Stimulated activated naive CD8-positive, alpha-beta T cell treated with anti-CD3 and anti-CD28 coated beads, Interleukin-15, Interleukin-2, amounts not matched to agents 100 ng/mL and 50 ng/mL, for 24 hours (primary cell): ENCODE measurements at regions not wholly inside any gene's neighbourhood (a gene's known extent, or its start where the extent isn't known, plus 50 kb on each side); places are given as distances from the start of the nearest gene placed in this dataset.
A peak's percentile ranks its signal among the peaks of the same experiment; 100 is the strongest.

Experiments used
- H3K27ac Mint-ChIP-seq: one replicate; pipeline ENCODE4 v1.8.0; 2021; ENCODE audit warnings: mild to moderate bottlenecking, mixed read lengths
- H3K27me3 Mint-ChIP-seq: one replicate; pipeline ENCODE4 v1.8.0; 2021; ENCODE audit warnings: mixed read lengths
- H3K36me3 Mint-ChIP-seq: one replicate; pipeline ENCODE4 v1.8.0; 2021; ENCODE audit warnings: low read depth, mixed read lengths
- H3K4me1 Mint-ChIP-seq: one replicate; pipeline ENCODE4 v1.8.0; 2021; ENCODE audit warnings: low read depth, mixed read lengths
- H3K4me3 Mint-ChIP-seq: one replicate; pipeline ENCODE4 v1.8.0; 2021; ENCODE audit warnings: mild to moderate bottlenecking, mixed read lengths
- H3K9me3 Mint-ChIP-seq: one replicate; pipeline ENCODE4 v1.8.0; 2021; ENCODE audit warnings: mixed read lengths

GRCh38 chr3:18880691-18881090, 267.6 kb upstream of the KCNH8 start:
- no peaks in the 10 kb centered on the region for H3K27me3 Mint-ChIP-seq
- no peaks in the 10 kb centered on the region for H3K4me1 Mint-ChIP-seq
- no peaks in the 10 kb centered on the region for H3K9me3 Mint-ChIP-seq
- H3K36me3 Mint-ChIP-seq: no peaks in the 10 kb centered on the region
- H3K27ac Mint-ChIP-seq: no peak overlapping the region
- H3K4me3 Mint-ChIP-seq: no peak overlapping the region

GRCh38 chr3:18872466-18872865, 275.8 kb upstream of the KCNH8 start:
- Mint-ChIP-seq H3K4me1 (peaks cover 48% of the 10 kb centered on the region), H3K36me3 (no peaks in the 10 kb centered on the region), H3K9me3 (no peaks in the 10 kb centered on the region), H3K27ac (no peak overlapping the region), H3K4me3 (no peak overlapping the region), H3K27me3 (no peaks in the 10 kb centered on the region)

GRCh38 chr3:18870642-18871041, 277.7 kb upstream of the KCNH8 start:
- Mint-ChIP-seq H3K36me3 (no peaks in the 10 kb centered on the region), H3K27me3 (no peaks in the 10 kb centered on the region), H3K9me3 (no peaks in the 10 kb centered on the region), H3K27ac (peak overlapping the region; percentile 97), H3K4me3 (peak overlapping the region; percentile 69), H3K4me1 (peaks cover 48% of the 10 kb centered on the region)

- peak overlapping the region; percentile 69 for H3K4me3 Mint-ChIP-seq
- H3K4me1 Mint-ChIP-seq: peaks cover 48% of the 10 kb centered on the region
- no peaks in the 10 kb centered on the region for H3K36me3 Mint-ChIP-seq
- H3K9me3 Mint-ChIP-seq: no peaks in the 10 kb centered on the region
- H3K27me3 Mint-ChIP-seq: no peaks in the 10 kb centered on the region
- peak overlapping the region; percentile 97 for H3K27ac Mint-ChIP-seq
Measured at GRCh38 chr3:18870074-18870640, 278.2 kb upstream of the KCNH8 start.

- Mint-ChIP-seq H3K36me3 (no peaks in the 10 kb centered on the region), H3K27ac (peak overlapping the region; percentile 97), H3K27me3 (peaks cover 2% of the 10 kb centered on the region), H3K4me3 (peak overlapping the region; percentile 69), H3K9me3 (no peaks in the 10 kb centered on the region), H3K4me1 (peaks cover 48% of the 10 kb centered on the region)
Measured at GRCh38 chr3:18868911-18869689, 279.2 kb upstream of the KCNH8 start.

GRCh38 chr3:18866899-18867298, 281.4 kb upstream of the KCNH8 start:
- Mint-ChIP-seq H3K9me3 (no peaks in the 10 kb centered on the region), H3K27me3 (peaks cover 3% of the 10 kb centered on the region)

GRCh38 chr3:18864933-18865731, 283.2 kb upstream of the KCNH8 start:
- no peak overlapping the region for H3K27ac Mint-ChIP-seq
- H3K9me3 Mint-ChIP-seq: no peaks in the 10 kb centered on the region
- H3K36me3 Mint-ChIP-seq: no peaks in the 10 kb centered on the region
- H3K4me1 Mint-ChIP-seq: peaks cover 18% of the 10 kb centered on the region
- H3K4me3 Mint-ChIP-seq: no peak overlapping the region
- H3K27me3 Mint-ChIP-seq: peaks cover 3% of the 10 kb centered on the region

More at GRCh38 chr3:18866899-18867298, 281.4 kb upstream of the KCNH8 start:
- Mint-ChIP-seq H3K4me1 (peaks cover 35% of the 10 kb centered on the region), H3K27ac (no peak overlapping the region), H3K4me3 (no peak overlapping the region), H3K36me3 (no peaks in the 10 kb centered on the region)

GRCh38 chr3:18862077-18862476, 286.2 kb upstream of the KCNH8 start:
- no peak overlapping the region for H3K27ac Mint-ChIP-seq
- H3K36me3 Mint-ChIP-seq: no peaks in the 10 kb centered on the region
- H3K4me3 Mint-ChIP-seq: no peak overlapping the region
- H3K9me3 Mint-ChIP-seq: no peaks in the 10 kb centered on the region
- H3K27me3 Mint-ChIP-seq: peaks cover 11% of the 10 kb centered on the region
- H3K4me1 Mint-ChIP-seq: no peaks in the 10 kb centered on the region

- no peak overlapping the region for H3K27ac Mint-ChIP-seq
- H3K36me3 Mint-ChIP-seq: no peaks in the 10 kb centered on the region
- H3K4me1 Mint-ChIP-seq: no peaks in the 10 kb centered on the region
- H3K4me3 Mint-ChIP-seq: no peak overlapping the region
- no peaks in the 10 kb centered on the region for H3K9me3 Mint-ChIP-seq
- H3K27me3 Mint-ChIP-seq: peaks cover 11% of the 10 kb centered on the region
Measured at GRCh38 chr3:18861137-18861536, 287.2 kb upstream of the KCNH8 start.

- no peaks in the 10 kb centered on the region for H3K36me3 Mint-ChIP-seq
- no peak overlapping the region for H3K4me3 Mint-ChIP-seq
- no peaks in the 10 kb centered on the region for H3K4me1 Mint-ChIP-seq
- peaks cover 12% of the 10 kb centered on the region for H3K27me3 Mint-ChIP-seq
- H3K27ac Mint-ChIP-seq: no peak overlapping the region
- no peaks in the 10 kb centered on the region for H3K9me3 Mint-ChIP-seq
Measured at GRCh38 chr3:18853269-18853668, 295.0 kb upstream of the KCNH8 start.

GRCh38 chr3:18847583-18848197, 300.6 kb upstream of the KCNH8 start:
- Mint-ChIP-seq H3K27me3 (peaks cover 4% of the 10 kb centered on the region), H3K4me3 (no peak overlapping the region)

GRCh38 chr3:18843983-18844382, 304.3 kb upstream of the KCNH8 start:
- Mint-ChIP-seq H3K9me3 (no peaks in the 10 kb centered on the region), H3K36me3 (no peaks in the 10 kb centered on the region), H3K4me1 (no peaks in the 10 kb centered on the region), H3K4me3 (no peak overlapping the region), H3K27me3 (no peaks in the 10 kb centered on the region), H3K27ac (no peak overlapping the region)

More at GRCh38 chr3:18847583-18848197, 300.6 kb upstream of the KCNH8 start:
- Mint-ChIP-seq H3K9me3 (no peaks in the 10 kb centered on the region), H3K27ac (no peak overlapping the region), H3K4me1 (no peaks in the 10 kb centered on the region), H3K36me3 (no peaks in the 10 kb centered on the region)

GRCh38 chr3:18843188-18843587, 305.1 kb upstream of the KCNH8 start:
- H3K36me3 Mint-ChIP-seq: no peaks in the 10 kb centered on the region
- no peaks in the 10 kb centered on the region for H3K4me1 Mint-ChIP-seq
- H3K27ac Mint-ChIP-seq: no peak overlapping the region
- no peaks in the 10 kb centered on the region for H3K9me3 Mint-ChIP-seq
- H3K4me3 Mint-ChIP-seq: no peak overlapping the region
- H3K27me3 Mint-ChIP-seq: no peaks in the 10 kb centered on the region

- H3K27ac Mint-ChIP-seq: no peak overlapping the region
- no peaks in the 10 kb centered on the region for H3K27me3 Mint-ChIP-seq
- no peaks in the 10 kb centered on the region for H3K9me3 Mint-ChIP-seq
- H3K36me3 Mint-ChIP-seq: no peaks in the 10 kb centered on the region
- no peaks in the 10 kb centered on the region for H3K4me1 Mint-ChIP-seq
- no peak overlapping the region for H3K4me3 Mint-ChIP-seq
Measured at GRCh38 chr3:18841422-18842343, 306.6 kb upstream of the KCNH8 start.
